ENCODE measurements at regions not wholly inside any gene's neighbourhood (a gene's known extent, or its start where the extent isn't known, plus 50 kb on each side); places are given as distances from the start of the nearest gene placed in this dataset.
"Not testable (repeated sequence)": the region's sequence is repeated elsewhere in the genome, so short reads cannot be mapped to it uniquely, and the experiment has no call there.

GRCh38 chr4:105060628-105061027, 86.0 kb upstream of the TET2 start:
- in situ Hi-C loops (cut with HindIII; ENCODE audit: low pct_unique_long_range_greater_than_20kb, low sequenced_read_pairs), result no loop called here
- peak; percentile 75 for DNase-seq (ENCODE audit: low read depth)

- peak; percentile 94 for DNase-seq (ENCODE audit: low read depth)
- in situ Hi-C loops (cut with HindIII; ENCODE audit: low pct_unique_long_range_greater_than_20kb, low sequenced_read_pairs), result no loop called here
Measured at GRCh38 chr4:105061136-105061696, 85.5 kb upstream of the TET2 start.

- in situ Hi-C loops (cut with HindIII; ENCODE audit: low pct_unique_long_range_greater_than_20kb, low sequenced_read_pairs), result no loop called here
- no peak for DNase-seq (ENCODE audit: low read depth)
Measured at GRCh38 chr4:105061731-105062130, 84.9 kb upstream of the TET2 start.

- no peak for DNase-seq (ENCODE audit: low read depth)
- in situ Hi-C loops (cut with HindIII; ENCODE audit: low pct_unique_long_range_greater_than_20kb, low sequenced_read_pairs), result no loop called here
Measured at GRCh38 chr4:105066401-105066800, 80.3 kb upstream of the TET2 start.

GRCh38 chr4:105067431-105067830, 79.2 kb upstream of the TET2 start:
- in situ Hi-C loops (cut with HindIII; ENCODE audit: low pct_unique_long_range_greater_than_20kb, low sequenced_read_pairs), result no loop called here
- no peak for DNase-seq (ENCODE audit: low read depth)

GRCh38 chr4:105067946-105068345, 78.7 kb upstream of the TET2 start:
- in situ Hi-C loops (cut with HindIII; ENCODE audit: low pct_unique_long_range_greater_than_20kb, low sequenced_read_pairs), result no loop called here
- no peak for DNase-seq (ENCODE audit: low read depth)

- no peak for DNase-seq (ENCODE audit: low read depth)
- in situ Hi-C loops (cut with HindIII; ENCODE audit: low pct_unique_long_range_greater_than_20kb, low sequenced_read_pairs), result no loop called here
Measured at GRCh38 chr4:105068516-105068915, 78.2 kb upstream of the TET2 start.

GRCh38 chr4:105072095-105072494, 74.6 kb upstream of the TET2 start:
- DNase-seq (ENCODE audit: low read depth); in situ Hi-C loops (cut with HindIII; ENCODE audit: low pct_unique_long_range_greater_than_20kb, low sequenced_read_pairs): not testable (repeated sequence)

- in situ Hi-C loops (cut with HindIII; ENCODE audit: low pct_unique_long_range_greater_than_20kb, low sequenced_read_pairs), result no loop called here
- no peak for DNase-seq (ENCODE audit: low read depth)
Measured at GRCh38 chr4:105074097-105074496, 72.6 kb upstream of the TET2 start.

GRCh38 chr4:105075045-105075444, 71.6 kb upstream of the TET2 start:
- in situ Hi-C loops (cut with HindIII; ENCODE audit: low pct_unique_long_range_greater_than_20kb, low sequenced_read_pairs), result no loop called here
- DNase-seq (ENCODE audit: low read depth), result no peak

GRCh38 chr4:105088110-105088879, 58.4 kb upstream of the TET2 start:
- in situ Hi-C loops (cut with HindIII; ENCODE audit: low pct_unique_long_range_greater_than_20kb, low sequenced_read_pairs), result no loop called here
- peak; percentile 36 for DNase-seq (ENCODE audit: low read depth)

- no peak for DNase-seq (ENCODE audit: low read depth)
- in situ Hi-C loops (cut with HindIII; ENCODE audit: low pct_unique_long_range_greater_than_20kb, low sequenced_read_pairs), result no loop called here
Measured at GRCh38 chr4:105092356-105092755, 54.3 kb upstream of the TET2 start.

- DNase-seq (ENCODE audit: low read depth), result no peak
- in situ Hi-C loops (cut with HindIII; ENCODE audit: low pct_unique_long_range_greater_than_20kb, low sequenced_read_pairs), result no loop called here
Measured at GRCh38 chr4:105092768-105093167, 53.9 kb upstream of the TET2 start.

GRCh38 chr4:105093975-105094374, 52.7 kb upstream of the TET2 start:
- in situ Hi-C loops (cut with HindIII; ENCODE audit: low pct_unique_long_range_greater_than_20kb, low sequenced_read_pairs), result no loop called here

More at GRCh38 chr4:105093975-105094374, 52.7 kb upstream of the TET2 start:
- DNase-seq (ENCODE audit: low read depth), result no peak

Data from Caki2 (cell line).